Dermis microvascular lymphatic vessel endothelial cell (primary cell): ENCODE measurements at regions not wholly inside any gene's neighbourhood (a gene's known extent, or its start where the extent isn't known, plus 50 kb on each side); places are given as distances from the start of the nearest gene placed in this dataset.
A peak's percentile ranks its signal among the peaks of the same experiment; 100 is the strongest.

Source experiments
- DNase-seq, 2 donors: peaks; one replicate each; pipeline versions ENCODE4 v3.0.0 to v3.0.0-alpha.2; 2010; ENCODE audit warnings: low read depth in 2 of 2

- DNase-seq, result no peak
Measured at GRCh38 chr1:99570486-99571089, 75.3 kb upstream of the PALMD start.

DNA sequence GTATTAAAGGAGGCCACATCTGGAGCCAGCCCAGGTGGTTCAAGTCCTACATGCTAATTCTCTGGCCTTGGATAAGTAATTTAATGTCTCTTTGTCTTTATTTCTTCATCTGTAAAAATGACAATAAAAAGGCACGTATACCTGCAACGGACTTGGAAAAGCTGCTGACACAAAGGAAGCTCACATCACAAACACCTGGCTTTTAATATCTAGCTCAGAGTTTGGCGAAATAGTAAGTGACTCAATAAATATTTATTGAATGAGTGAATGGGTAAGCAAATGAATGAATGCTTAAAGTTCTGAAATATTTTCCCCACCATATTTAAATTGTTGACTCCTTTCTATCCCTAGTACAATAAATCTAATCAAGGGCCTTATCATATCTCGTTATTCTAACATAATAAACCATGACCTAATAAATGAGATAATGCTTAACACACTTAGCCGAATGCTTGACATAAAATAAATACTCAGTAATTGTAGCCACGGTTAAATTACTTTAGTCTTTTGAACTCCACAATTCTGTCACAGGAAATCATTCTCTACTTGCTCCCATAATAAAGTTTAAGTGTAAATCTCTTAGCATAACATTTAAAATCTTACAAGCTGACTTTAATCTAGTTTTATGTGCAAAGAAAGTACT lies 74.7 kb upstream of the PALMD start:
- DNase-seq, result no peak

DNA sequence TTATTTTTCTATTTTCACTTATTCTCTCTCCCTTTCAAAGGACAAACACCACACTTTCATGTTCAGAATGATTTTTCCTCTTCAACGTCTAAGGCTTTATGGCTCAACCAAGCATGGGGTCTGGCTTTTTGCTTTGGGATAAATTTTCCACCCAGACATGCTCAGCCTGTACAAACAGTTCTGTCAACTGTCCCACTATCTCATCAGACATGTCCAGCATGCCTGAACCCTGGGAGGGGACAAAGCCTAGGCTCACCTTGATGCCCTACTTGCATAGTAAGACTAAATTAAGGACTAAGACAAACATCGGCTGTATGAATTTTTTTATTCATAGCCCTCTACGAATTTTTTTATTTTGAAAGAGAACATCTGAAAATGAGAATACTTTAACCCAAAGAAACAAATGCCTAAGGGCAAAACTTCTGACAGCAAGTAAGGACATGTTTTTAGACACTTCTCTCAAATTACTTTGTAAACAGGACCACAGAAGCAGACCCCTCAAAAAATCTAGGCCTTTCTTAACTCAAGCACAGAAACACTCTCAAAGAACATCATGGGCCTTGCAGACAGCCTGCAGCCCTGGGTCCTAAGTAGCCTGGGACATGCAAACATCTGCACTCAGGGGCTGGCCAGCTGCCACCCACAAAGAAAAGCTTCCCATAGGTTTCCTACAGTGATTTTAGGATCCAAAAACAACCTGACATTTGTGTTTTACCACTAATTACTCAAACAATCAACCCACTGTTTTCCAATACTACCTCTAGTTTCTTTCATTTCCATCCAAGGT lies 72.3 kb upstream of the PALMD start:
- no peak for DNase-seq

GRCh38 chr1:99577313-99577712 lies 68.6 kb upstream of the PALMD start:
- no peak for DNase-seq

DNA sequence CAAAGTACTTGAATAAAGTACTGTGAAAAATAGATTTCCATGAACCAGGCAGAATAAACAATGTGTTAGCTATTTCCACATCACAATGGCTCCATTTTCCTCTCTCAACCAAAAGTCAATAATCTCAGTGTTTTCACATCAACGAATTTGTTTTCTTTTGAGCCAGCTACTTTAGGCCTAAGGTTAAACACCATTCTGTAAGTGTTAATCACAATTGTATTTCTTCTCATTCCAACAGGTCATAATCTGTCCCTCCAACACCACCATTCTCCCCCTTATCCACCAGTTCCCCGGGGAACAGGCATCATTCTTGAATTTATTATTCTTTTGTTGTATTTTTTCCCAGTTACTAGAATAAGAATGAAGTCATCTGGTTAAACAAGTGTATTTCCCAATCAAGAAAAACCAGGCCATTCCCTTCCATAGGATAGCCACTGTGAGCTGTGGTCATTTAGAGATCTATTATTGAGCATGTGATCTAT lies 66.2 kb upstream of the PALMD start:
- DNase-seq, result peak in 1 of 2 donors; percentile 60

DNA sequence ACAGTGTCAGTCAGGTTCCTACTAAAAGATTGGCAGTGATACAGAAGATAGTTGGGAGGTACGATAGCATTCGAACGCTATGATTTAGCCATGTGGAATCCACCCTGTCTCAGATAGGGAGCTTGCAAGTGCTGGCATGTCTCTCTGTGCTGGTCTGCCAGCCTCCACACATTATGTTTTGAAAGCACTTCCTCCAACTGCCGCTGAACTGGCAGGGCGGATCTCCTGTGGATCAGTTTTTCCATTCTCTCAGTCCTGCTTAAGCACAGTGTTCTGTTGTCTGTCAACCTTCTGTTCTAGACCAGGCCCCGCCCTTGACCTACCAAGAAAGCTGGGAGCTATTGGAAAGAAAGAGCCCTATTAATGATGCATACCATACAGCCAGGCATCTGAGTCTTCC lies 65.5 kb upstream of the PALMD start:
- DNase-seq, result peak; percentile 79 to 89

DNA sequence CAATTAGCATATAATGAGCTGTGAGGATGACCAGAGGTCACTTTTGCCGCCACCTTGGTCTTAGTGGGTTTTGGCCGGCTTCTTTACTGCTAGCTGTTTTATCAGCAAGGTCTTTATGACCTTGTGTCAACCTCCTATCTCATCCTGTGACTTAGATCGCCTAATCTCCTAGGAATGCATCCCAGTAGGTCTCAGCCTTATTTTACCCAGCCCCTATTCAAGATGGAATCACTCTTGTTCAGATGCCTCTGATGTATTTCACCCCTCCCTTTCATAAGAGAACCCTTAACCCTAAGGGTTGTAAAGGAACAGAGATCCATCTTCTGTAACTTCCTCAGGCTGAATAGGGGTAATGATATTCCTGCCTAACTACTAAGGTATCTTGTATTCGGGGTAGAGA lies 58.9 kb upstream of the PALMD start:
- DNase-seq, result no peak

DNA sequence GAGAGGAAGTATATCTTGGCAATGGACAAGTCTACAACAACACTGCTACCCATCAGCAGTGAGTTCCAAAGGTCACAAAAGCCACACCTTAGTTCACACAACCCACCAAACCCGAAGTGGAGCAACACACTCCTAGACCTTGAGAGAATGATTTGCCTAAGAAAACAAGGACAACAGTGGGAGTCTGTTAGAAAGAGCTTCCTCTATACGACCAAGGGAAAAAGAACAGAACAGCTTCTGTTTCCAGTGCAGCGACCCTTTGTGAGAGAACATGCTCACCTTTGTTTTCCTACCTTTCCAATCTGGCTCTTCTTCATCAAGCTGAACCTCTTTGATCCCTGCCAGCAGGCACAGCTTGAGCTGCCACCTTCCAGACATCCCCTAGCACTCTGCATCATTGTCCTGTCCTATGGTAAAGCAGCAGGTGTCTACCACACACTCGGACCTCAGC lies 56.7 kb upstream of the PALMD start:
- peak in 1 of 2 donors; percentile 81 for DNase-seq

GRCh38 chr1:99590578-99591209 lies 55.2 kb upstream of the PALMD start:
- DNase-seq, result peak; percentile 93 to 100

- DNase-seq, result no peak
Measured at GRCh38 chr1:99591886-99592285, 54.0 kb upstream of the PALMD start.

- peak; percentile 73 to 78 for DNase-seq
Measured at GRCh38 chr1:99594205-99594604, 51.7 kb upstream of the PALMD start.

- peak in 1 of 2 donors; percentile 80 for DNase-seq
Measured at GRCh38 chr1:99595041-99595440, 50.9 kb upstream of the PALMD start.

DNA sequence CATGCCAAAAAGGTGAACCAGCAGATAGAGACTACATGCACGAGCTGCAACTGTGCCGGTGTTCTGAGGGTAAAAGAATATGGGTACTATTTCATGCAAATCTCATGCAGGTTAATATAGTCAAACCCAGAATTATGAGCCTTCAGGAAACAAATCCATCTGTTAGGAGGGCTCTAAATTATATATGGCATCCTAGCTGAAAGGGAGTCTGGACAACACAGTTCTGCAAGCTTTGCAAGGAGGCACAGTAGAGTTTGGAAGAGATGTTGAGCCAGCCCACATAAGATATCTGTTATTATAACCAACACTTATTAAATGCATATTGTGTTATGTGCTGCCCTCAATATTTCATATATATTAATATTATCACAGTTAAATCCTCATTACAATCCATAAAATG lies 50.5 kb upstream of the PALMD start:
- DNase-seq, result no peak
